Smooth muscle cell (in vitro differentiated cells): ENCODE measurements at regions not wholly inside any gene's neighbourhood (a gene's known extent, or its start where the extent isn't known, plus 50 kb on each side); places are given as distances from the start of the nearest gene placed in this dataset.

Experiments
- DNase-seq: peaks from one replicate; lab custom pipeline; 2025; ENCODE audit not compliant: unreplicated experiment; lab: John Stamatoyannopoulos, UW
- H2AFZ ChIP-seq: fragments of 200-600 bp; sonication (generic); 2 replicates; pipeline ENCODE4 v1.6.0; 2016; ENCODE audit warnings: antibody characterized with exemption, low read depth, mild to moderate bottlenecking
- H3F3A ChIP-seq: fragments of 200-600 bp; sonication (generic); 2 replicates; pipeline ENCODE4 v1.6.0; 2017; ENCODE audit warnings: antibody characterized with exemption, low read depth
- H3K27ac ChIP-seq: fragments of 200-600 bp; sonication (generic); 2 replicates; pipeline ENCODE4 v1.5.1; 2016; ENCODE audit warnings: low read depth, mild to moderate bottlenecking
- H3K27me3 ChIP-seq: fragments of 200-600 bp; sonication (generic); 2 replicates; pipeline ENCODE4 v1.6.1; 2016; ENCODE audit warnings: low read depth, mild to moderate bottlenecking
- H3K36me3 ChIP-seq: fragments of 200-600 bp; sonication (generic); 2 replicates; pipeline ENCODE4 v1.5.1; 2016; ENCODE audit warnings: low read depth
- H3K4me1 ChIP-seq: fragments of 200-600 bp; sonication (generic); 2 replicates; pipeline ENCODE4 v1.5.1; 2016; ENCODE audit warnings: low read depth
- H3K4me2 ChIP-seq: fragments of 200-600 bp; sonication (generic); 2 replicates; pipeline ENCODE4 v1.6.0; 2016; ENCODE audit warnings: mild to moderate bottlenecking
- H3K4me3 ChIP-seq: fragments of 200-600 bp; sonication (generic); 2 replicates; pipeline ENCODE4 v1.5.1; 2016; ENCODE audit warnings: mild to moderate bottlenecking
- H3K79me2 ChIP-seq: fragments of 200-600 bp; sonication (generic); 2 replicates; pipeline ENCODE4 v1.6.0; 2016; ENCODE audit warnings: low read depth, mild to moderate bottlenecking
- H3K9ac ChIP-seq: fragments of 200-600 bp; sonication (generic); 2 replicates; pipeline ENCODE4 v1.6.0; 2016; ENCODE audit warnings: low read depth
- H3K9me3 ChIP-seq: fragments of 200-600 bp; sonication (generic); replicated peaks from 2 replicates; pipeline ENCODE4 v1.5.1; 2016; ENCODE audit warnings: low read depth
- H4K20me1 ChIP-seq: fragments of 200-600 bp; sonication (generic); 2 replicates; pipeline ENCODE4 v1.6.0; 2016; ENCODE audit warnings: low read depth
- whole genome bisulfite sequencing: methylation state at CpG from one replicate; pipeline ENCODE4 v1.1.7; 2016; ENCODE audit warnings: low lambda C conversion rate; 5-methylcytosine and 5-hydroxymethylcytosine counted together
- TF ChIP-seq, protein P1 (sequence below): fragments of 200-600 bp; sonication (generic); IDR thresholded peaks from 2 replicates; pipeline ENCODE4 v1.5.1; 2017; ENCODE audit warnings: borderline replicate concordance, mild to moderate bottlenecking, antibody characterized with exemption; ENCODE audit not compliant: insufficient read depth, poor library complexity, severe bottlenecking

DNA sequence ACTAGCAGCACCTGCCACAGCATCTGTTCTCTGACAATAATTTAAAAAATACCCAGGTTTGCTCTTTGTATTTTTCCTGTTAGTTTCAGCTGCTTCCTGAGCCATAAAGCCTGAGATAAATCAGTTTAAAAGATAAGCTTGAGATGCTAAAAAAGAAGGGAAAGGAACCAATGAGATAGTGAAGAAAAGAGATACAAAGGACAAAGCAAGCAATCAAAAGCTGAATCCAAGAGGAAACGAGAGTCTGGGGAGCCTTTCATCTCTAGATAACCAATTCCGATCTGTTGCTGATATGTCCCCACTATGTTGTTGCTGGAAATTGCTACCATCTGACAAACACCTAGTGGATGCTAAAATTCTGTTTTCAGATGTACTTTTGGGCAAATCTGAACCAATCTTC, 201.4 kb downstream of the RBM43 start:
- H3K27ac ChIP-seq, result no peak overlapping the region
- WGBS, result 64% methylated on average over 2 of the region's 2 CpGs
- no peak overlapping the region for H3K9ac ChIP-seq
- H3K79me2 ChIP-seq, result no peaks in the 10 kb centered on the region
- H3K4me1 ChIP-seq, result no peaks in the 10 kb centered on the region
- no peak overlapping the region for H2AFZ ChIP-seq
- no peak for DNase-seq
- no peak overlapping the region for H3K4me3 ChIP-seq
- no peaks in the 10 kb centered on the region for H3K27me3 ChIP-seq
- H3K4me2 ChIP-seq, result no peak overlapping the region
- no peaks in the 10 kb centered on the region for H4K20me1 ChIP-seq
- TF ChIP-seq, protein P1, sequence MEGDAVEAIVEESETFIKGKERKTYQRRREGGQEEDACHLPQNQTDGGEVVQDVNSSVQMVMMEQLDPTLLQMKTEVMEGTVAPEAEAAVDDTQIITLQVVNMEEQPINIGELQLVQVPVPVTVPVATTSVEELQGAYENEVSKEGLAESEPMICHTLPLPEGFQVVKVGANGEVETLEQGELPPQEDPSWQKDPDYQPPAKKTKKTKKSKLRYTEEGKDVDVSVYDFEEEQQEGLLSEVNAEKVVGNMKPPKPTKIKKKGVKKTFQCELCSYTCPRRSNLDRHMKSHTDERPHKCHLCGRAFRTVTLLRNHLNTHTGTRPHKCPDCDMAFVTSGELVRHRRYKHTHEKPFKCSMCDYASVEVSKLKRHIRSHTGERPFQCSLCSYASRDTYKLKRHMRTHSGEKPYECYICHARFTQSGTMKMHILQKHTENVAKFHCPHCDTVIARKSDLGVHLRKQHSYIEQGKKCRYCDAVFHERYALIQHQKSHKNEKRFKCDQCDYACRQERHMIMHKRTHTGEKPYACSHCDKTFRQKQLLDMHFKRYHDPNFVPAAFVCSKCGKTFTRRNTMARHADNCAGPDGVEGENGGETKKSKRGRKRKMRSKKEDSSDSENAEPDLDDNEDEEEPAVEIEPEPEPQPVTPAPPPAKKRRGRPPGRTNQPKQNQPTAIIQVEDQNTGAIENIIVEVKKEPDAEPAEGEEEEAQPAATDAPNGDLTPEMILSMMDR, result no peak
- H3F3A ChIP-seq, result peaks cover 4% of the 10 kb centered on the region
- H3K9me3 ChIP-seq, result no peaks in the 10 kb centered on the region
- no peaks in the 10 kb centered on the region for H3K36me3 ChIP-seq

DNA sequence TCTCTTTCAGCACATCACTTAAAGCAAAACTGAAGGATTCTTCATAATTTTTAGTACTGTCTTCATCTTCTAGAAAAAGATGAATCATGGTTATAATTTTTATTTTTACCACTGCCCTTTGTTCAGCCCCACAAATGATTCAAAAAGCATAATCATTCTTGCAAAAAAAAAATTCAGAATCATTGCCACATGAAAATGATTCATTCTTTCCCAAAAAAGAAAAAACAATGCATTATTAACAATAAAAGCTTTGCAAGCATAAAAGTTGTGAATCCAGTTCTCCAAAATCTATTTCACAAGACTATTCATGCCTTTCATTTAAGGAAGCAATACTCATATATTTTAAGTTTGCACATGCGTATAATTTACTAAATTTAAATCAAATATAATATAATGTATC, 204.8 kb downstream of the RBM43 start:
- Histone ChIP-seq H3K4me1 (no peaks in the 10 kb centered on the region), H2AFZ (no peak overlapping the region)
- 98% methylated on average over 1 of the region's 1 CpG for WGBS

DNA sequence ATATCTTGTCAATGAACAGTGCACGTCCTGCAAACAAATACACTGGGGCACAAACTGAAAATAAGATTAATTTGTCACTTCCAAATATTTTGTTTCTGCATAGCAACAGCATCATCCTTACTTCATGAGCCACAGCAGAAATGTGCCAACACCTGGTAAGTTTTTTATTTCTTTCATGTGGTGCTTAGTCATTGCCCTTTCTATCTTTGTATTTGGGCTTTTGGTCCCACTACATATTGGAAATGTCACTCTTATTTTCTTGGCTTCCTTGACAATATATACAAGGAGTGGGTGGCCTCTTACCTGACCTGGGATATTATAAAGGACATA, 208.0 kb downstream of the RBM43 start:
- Histone ChIP-seq H2AFZ (no peak overlapping the region), H3K4me1 (no peaks in the 10 kb centered on the region), H3K9ac (no peak overlapping the region), H3K79me2 (no peaks in the 10 kb centered on the region), H3K4me2 (no peak overlapping the region), H3K4me3 (no peak overlapping the region), H3K9me3 (no peaks in the 10 kb centered on the region), H3K27me3 (no peaks in the 10 kb centered on the region), H3K27ac (peak overlapping the region; percentile 44), H3K36me3 (no peaks in the 10 kb centered on the region), H4K20me1 (no peaks in the 10 kb centered on the region), H3F3A (no peaks in the 10 kb centered on the region)
- TF ChIP-seq, protein P1, result no peak
- DNase-seq, result no peak
- WGBS, result 97% methylated on average over 1 of the region's 1 CpG

More for the DNA sequence above, 204.8 kb downstream of the RBM43 start:
- no peaks in the 10 kb centered on the region for H3K36me3 ChIP-seq
- H3K79me2 ChIP-seq, result no peaks in the 10 kb centered on the region
- no peak for DNase-seq
- no peak overlapping the region for H3K4me2 ChIP-seq
- H3K27me3 ChIP-seq, result no peaks in the 10 kb centered on the region
- TF ChIP-seq, protein P1, result no peak
- H3K9ac ChIP-seq, result no peak overlapping the region
- H3K4me3 ChIP-seq, result no peak overlapping the region
- no peaks in the 10 kb centered on the region for H4K20me1 ChIP-seq
- no peak overlapping the region for H3K27ac ChIP-seq
- no peaks in the 10 kb centered on the region for H3F3A ChIP-seq
- H3K9me3 ChIP-seq, result no peaks in the 10 kb centered on the region

DNA sequence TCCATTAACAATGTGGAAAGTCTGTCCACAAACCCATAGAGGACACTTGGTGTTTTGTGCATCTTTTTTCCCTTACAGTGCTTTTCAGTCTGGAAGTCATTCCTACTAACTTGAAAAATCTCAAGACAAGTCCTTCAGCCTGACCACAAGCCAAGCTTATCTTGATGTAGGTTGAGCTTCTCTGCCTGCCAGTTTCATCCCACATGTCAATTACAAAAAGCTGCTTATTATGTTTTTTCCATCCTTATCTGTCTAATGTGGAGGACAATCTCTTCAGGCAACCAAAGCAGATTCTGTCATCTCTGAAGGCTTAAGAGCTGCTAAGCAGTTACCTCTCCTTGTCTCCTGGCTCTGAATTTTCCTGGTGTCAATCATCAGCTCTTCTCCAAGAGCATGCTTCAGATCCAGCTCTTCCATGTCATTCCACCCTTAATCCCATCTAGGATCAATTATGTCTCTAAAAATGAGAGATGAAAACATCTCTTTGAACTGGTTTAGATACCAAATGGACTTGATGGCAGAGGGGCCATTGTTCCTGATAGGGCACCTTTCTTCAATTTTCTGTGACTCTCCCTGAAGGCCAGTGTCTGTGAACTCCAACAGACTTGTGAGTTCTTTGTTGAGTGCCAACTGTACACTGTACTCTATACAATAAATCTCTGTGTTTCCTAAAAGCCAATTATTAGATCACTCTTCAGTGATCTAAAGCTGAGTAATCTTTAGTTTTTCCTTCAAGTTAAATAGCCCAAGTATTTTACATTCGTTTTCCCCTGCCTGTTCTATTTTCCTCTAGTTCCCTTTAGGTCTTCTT, 208.6 kb downstream of the RBM43 start:
- H3K4me1 ChIP-seq, result no peaks in the 10 kb centered on the region
- no peak for DNase-seq
- 89% methylated on average over 1 of the region's 1 CpG for WGBS
- TF ChIP-seq, protein P1, result no peak
- H3K9me3 ChIP-seq, result no peaks in the 10 kb centered on the region
- no peak overlapping the region for H3K4me2 ChIP-seq
- no peaks in the 10 kb centered on the region for H3K36me3 ChIP-seq
- no peak overlapping the region for H3K9ac ChIP-seq
- peak overlapping the region; percentile 44 for H3K27ac ChIP-seq
- no peak overlapping the region for H2AFZ ChIP-seq
- H3K79me2 ChIP-seq, result no peaks in the 10 kb centered on the region
- no peaks in the 10 kb centered on the region for H3K27me3 ChIP-seq
- H3F3A ChIP-seq, result no peaks in the 10 kb centered on the region
- no peaks in the 10 kb centered on the region for H4K20me1 ChIP-seq
- no peak overlapping the region for H3K4me3 ChIP-seq
